GM12891 (cell line): ENCODE measurements at regions not wholly inside any gene's neighbourhood (a gene's known extent, or its start where the extent isn't known, plus 50 kb on each side); places are given as distances from the start of the nearest gene placed in this dataset.

Experiments
- DNase-seq: peaks from one replicate; pipeline ENCODE4 v3.0.0; 2011; ENCODE audit warnings: low spot score; ENCODE audit not compliant: insufficient read length
- FAIRE-seq: peaks from 2 replicates; lab custom pipeline; 2011; peaks lifted over from hg19 to GRCh38; lab: Jason Lieb, UNC
- PAX5 ChIP-seq: IDR thresholded peaks from 2 replicates; pipeline ENCODE4 v1.6.1; 2011; ENCODE audit warnings: low read length, moderate library complexity, mild to moderate bottlenecking; ENCODE audit not compliant: insufficient read depth, severe bottlenecking
- POLR2A ChIP-seq: IDR thresholded peaks from 2 replicates; pipeline ENCODE4 v1.6.1; 2011; ENCODE audit warnings: low read depth, low read length, control low read depth
- POLR2AphosphoS5 ChIP-seq: IDR thresholded peaks from 2 replicates; pipeline ENCODE4 v1.6.1; 2011; ENCODE audit warnings: low read depth, low read length, control low read depth
- POU2F2 ChIP-seq: IDR thresholded peaks from 2 replicates; pipeline ENCODE4 v1.6.1; 2011; ENCODE audit warnings: low read depth, mild to moderate bottlenecking, control low read depth, low read length, moderate library complexity
- SPI1 ChIP-seq: IDR thresholded peaks from 2 replicates; pipeline ENCODE4 v1.6.1; 2011; ENCODE audit warnings: low read depth, low read length, control low read depth
- TAF1 ChIP-seq: IDR thresholded peaks from 2 replicates; pipeline ENCODE4 v1.6.1; 2011; ENCODE audit warnings: low read depth, low read length, control low read depth

- TF ChIP-seq POLR2A (no peak), SPI1 (no peak), PAX5 (no peak), POU2F2 (no peak), TAF1 (no peak)
- DNase-seq (no peak), FAIRE-seq (no peak)
Observed at GRCh38 chr18:76208678-76209306, 286.2 kb downstream of the ZNF516 start.

- FAIRE-seq (no peak), DNase-seq (no peak)
- no peak for TF ChIP-seq TAF1
- no peak for TF ChIP-seq POU2F2
- no peak for TF ChIP-seq POLR2A
- no peak for TF ChIP-seq POLR2AphosphoS5
Observed at GRCh38 chr18:76205906-76206305, 289.1 kb downstream of the ZNF516 start.

GRCh38 chr18:76203552-76203951 lies 291.5 kb downstream of the ZNF516 start:
- DNase-seq (no peak), FAIRE-seq (no peak)
- no peak for TF ChIP-seq TAF1
- no peak for TF ChIP-seq SPI1
- TF ChIP-seq POLR2A, result no peak
- no peak for TF ChIP-seq POLR2AphosphoS5

- FAIRE-seq (no peak), DNase-seq (no peak)
- TF ChIP-seq POLR2A, result no peak
- TF ChIP-seq TAF1, result no peak
- TF ChIP-seq SPI1, result no peak
- TF ChIP-seq PAX5, result no peak
- TF ChIP-seq POU2F2, result no peak
- no peak for TF ChIP-seq POLR2AphosphoS5
Observed at GRCh38 chr18:76202322-76202721, 292.7 kb downstream of the ZNF516 start.

- no peak for DNase-seq
- no peak for TF ChIP-seq SPI1
- TF ChIP-seq POLR2AphosphoS5, result no peak
- no peak for TF ChIP-seq TAF1
- TF ChIP-seq POLR2A, result no peak
- TF ChIP-seq PAX5, result no peak
- no peak for TF ChIP-seq POU2F2
- no peak for FAIRE-seq
Observed at GRCh38 chr18:76195601-76196000, 299.4 kb downstream of the ZNF516 start.

- TF ChIP-seq POLR2A, result no peak
- no peak for TF ChIP-seq POU2F2
- no peak for TF ChIP-seq PAX5
- no peak for TF ChIP-seq TAF1
- TF ChIP-seq SPI1, result no peak
- TF ChIP-seq POLR2AphosphoS5, result no peak
- DNase-seq (no peak), FAIRE-seq (no peak)
Observed at GRCh38 chr18:76188097-76188496, 306.9 kb downstream of the ZNF516 start.

GRCh38 chr18:76179257-76179656 lies 315.8 kb downstream of the ZNF516 start:
- DNase-seq (no peak), FAIRE-seq (no peak)
- TF ChIP-seq TAF1 (no peak), POLR2A (no peak), POU2F2 (no peak), SPI1 (no peak), POLR2AphosphoS5 (no peak), PAX5 (no peak)

- no peak for DNase-seq
- FAIRE-seq, result no peak
- TF ChIP-seq POU2F2, result no peak
- no peak for TF ChIP-seq SPI1
- TF ChIP-seq TAF1, result no peak
- no peak for TF ChIP-seq PAX5
- TF ChIP-seq POLR2AphosphoS5, result no peak
- TF ChIP-seq POLR2A, result no peak
Observed at GRCh38 chr18:76177160-76177559, 317.9 kb downstream of the ZNF516 start.

- FAIRE-seq, result no peak
- no peak for TF ChIP-seq POLR2A
- no peak for TF ChIP-seq POLR2AphosphoS5
- TF ChIP-seq SPI1, result no peak
- TF ChIP-seq TAF1, result no peak
- TF ChIP-seq POU2F2, result no peak
- TF ChIP-seq PAX5, result no peak
- DNase-seq, result no peak
Observed at GRCh38 chr18:76174451-76174850, 320.6 kb downstream of the ZNF516 start.

GRCh38 chr18:76169733-76170132 lies 325.3 kb downstream of the ZNF516 start:
- TF ChIP-seq POLR2AphosphoS5 (no peak), POU2F2 (no peak), PAX5 (no peak), SPI1 (no peak), POLR2A (no peak), TAF1 (no peak)
- no peak for FAIRE-seq
- no peak for DNase-seq
